Ascending aorta (tissue), 2 donors: ENCODE measurements at regions not wholly inside any gene's neighbourhood (a gene's known extent, or its start where the extent isn't known, plus 50 kb on each side); places are given as distances from the start of the nearest gene placed in this dataset.

ENCODE experiments used
- DNase-seq, 2 donors: peaks; one replicate each; pipeline ENCODE4 v3.0.0-alpha.2; 2019; ENCODE audit warnings: low spot score in 2 of 2
- H3K27ac ChIP-seq, 2 donors: fragments of 200-600 bp; sonication (generic); one replicate each; pipeline ENCODE4 v1.5.1; 2016 to 2017; ENCODE audit warnings: mild to moderate bottlenecking in 1 of 2
- H3K27me3 ChIP-seq: fragments of 200-600 bp; sonication (generic); one replicate; pipeline ENCODE4 v1.5.1; 2017
- H3K36me3 ChIP-seq, 2 donors: fragments of 200-600 bp; sonication (generic); one replicate each; pipeline ENCODE4 v1.5.1; 2016
- H3K4me1 ChIP-seq, 2 donors: fragments of 200-600 bp; sonication (generic); one replicate each; pipeline ENCODE4 v1.5.1; 2016 to 2017; ENCODE audit warnings: mild to moderate bottlenecking in 1 of 2
- H3K4me3 ChIP-seq, 2 donors: fragments of 200-600 bp; sonication (generic); one replicate each; pipeline ENCODE4 v1.5.1; 2016 to 2017; ENCODE audit warnings: mild to moderate bottlenecking in 1 of 2
- H3K9me3 ChIP-seq, 2 donors: fragments of 200-600 bp; sonication (generic); one replicate each; pipeline ENCODE4 v1.5.1; 2016
- CTCF ChIP-seq, 3 experiments: fragments of 200-600 bp in 2 of 3; fragments of 450-650 bp in 1 of 3; sonication (generic) in 2 of 3; IDR thresholded peaks; one replicate each; pipeline ENCODE4 v1.5.1; 2016 to 2019; ENCODE audit warnings: antibody characterized with exemption in 3 of 3, mild to moderate bottlenecking in 1 of 3, moderate library complexity in 1 of 3
- intact Hi-C: fragments of 100-400 bp; cut with DNase I; formaldehyde crosslinking; loops from one replicate; pipeline ENCODE4 v1.15.1; 2023

- H3K27me3 ChIP-seq, result no peaks in the 10 kb centered on the region
- no peaks in the 10 kb centered on the region for H3K4me1 ChIP-seq
- intact Hi-C loops, result no loop called here
- no peak for TF ChIP-seq CTCF (IDR thresholded peaks at IDR 0.05)
- H3K36me3 ChIP-seq, result no peaks in the 10 kb centered on the region
- no peak for DNase-seq
- H3K9me3 ChIP-seq, result no peaks in the 10 kb centered on the region
- H3K4me3 ChIP-seq, result no peak overlapping the region
- no peak overlapping the region for H3K27ac ChIP-seq
These were observed 117.9 kb upstream of the AGR3 start for GRCh38 chr7:16999541-17000267.

GRCh38 chr7:17005271-17005670 lies 123.5 kb upstream of the AGR3 start:
- H3K4me3 ChIP-seq, result no peak overlapping the region
- H3K27ac ChIP-seq, result no peak overlapping the region
- no peaks in the 10 kb centered on the region for H3K27me3 ChIP-seq

DNA sequence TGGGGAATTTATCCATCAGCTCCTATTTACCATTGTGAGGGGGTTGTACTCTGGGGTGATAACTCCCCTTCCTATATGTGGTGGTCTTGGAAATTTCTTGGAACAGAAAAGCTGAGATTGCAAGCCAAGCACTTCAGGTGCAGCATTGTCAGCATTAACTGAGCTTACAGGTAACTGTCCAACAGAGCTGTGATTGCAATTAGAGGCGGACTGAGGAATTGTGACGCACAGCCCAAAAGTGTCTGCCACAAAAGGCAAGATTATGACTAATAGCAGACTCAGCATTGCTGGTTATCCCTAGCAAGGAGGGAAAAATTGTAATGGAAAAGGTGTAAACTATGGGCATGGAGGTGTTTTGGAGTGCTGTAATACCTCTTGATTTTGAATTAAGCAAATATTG lies 126.1 kb upstream of the AGR3 start:
- DNase-seq, result no peak
- Histone ChIP-seq H3K9me3 (no peaks in the 10 kb centered on the region), H3K4me1 (no peaks in the 10 kb centered on the region), H3K27ac (no peak overlapping the region), H3K4me3 (no peak overlapping the region), H3K36me3 (no peaks in the 10 kb centered on the region), H3K27me3 (no peaks in the 10 kb centered on the region)
- TF ChIP-seq CTCF (IDR thresholded peaks at IDR 0.05), result no peak
- intact Hi-C loops, result no loop called here

More at GRCh38 chr7:17005271-17005670, 123.5 kb upstream of the AGR3 start:
- no peaks in the 10 kb centered on the region for H3K9me3 ChIP-seq
- no peaks in the 10 kb centered on the region for H3K4me1 ChIP-seq
- DNase-seq, result no peak
- no peaks in the 10 kb centered on the region for H3K36me3 ChIP-seq
- no peak for TF ChIP-seq CTCF (IDR thresholded peaks at IDR 0.05)
- intact Hi-C loops, result no loop called here

GRCh38 chr7:17009007-17009719 lies 127.4 kb upstream of the AGR3 start:
- no peak for DNase-seq
- H3K27me3 ChIP-seq, result no peaks in the 10 kb centered on the region
- no peak overlapping the region for H3K4me3 ChIP-seq
- H3K36me3 ChIP-seq, result no peaks in the 10 kb centered on the region
- intact Hi-C loops, result no loop called here
- TF ChIP-seq CTCF (IDR thresholded peaks at IDR 0.05), result no peak
- no peaks in the 10 kb centered on the region for H3K4me1 ChIP-seq
- H3K27ac ChIP-seq, result no peak overlapping the region
- H3K9me3 ChIP-seq, result no peaks in the 10 kb centered on the region

DNA sequence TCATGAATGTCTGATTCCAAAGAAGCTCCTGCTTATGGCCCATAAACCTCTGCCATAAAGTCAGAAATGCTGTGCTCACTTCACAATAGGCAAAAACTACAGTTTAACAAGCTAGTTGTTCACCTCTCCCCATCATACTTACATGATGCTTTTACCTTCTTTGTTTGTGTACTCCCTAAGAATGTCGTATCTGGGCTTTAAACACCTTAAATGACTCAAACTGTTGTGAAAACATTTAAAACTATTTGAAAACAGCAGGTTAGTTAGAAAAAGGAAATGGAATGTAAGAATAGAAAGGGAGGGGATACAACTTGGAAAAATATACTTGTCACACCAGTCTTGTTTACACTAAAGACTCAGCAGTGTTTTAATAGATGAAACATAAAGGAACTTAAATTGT lies 128.2 kb upstream of the AGR3 start:
- H3K36me3 ChIP-seq, result no peaks in the 10 kb centered on the region
- intact Hi-C loops, result no loop called here
- TF ChIP-seq CTCF (IDR thresholded peaks at IDR 0.05), result no peak
- no peaks in the 10 kb centered on the region for H3K4me1 ChIP-seq
- H3K9me3 ChIP-seq, result no peaks in the 10 kb centered on the region
- no peaks in the 10 kb centered on the region for H3K27me3 ChIP-seq
- H3K4me3 ChIP-seq, result no peak overlapping the region
- DNase-seq, result no peak
- H3K27ac ChIP-seq, result no peak overlapping the region
